Mammary epithelial cell (primary cell): ENCODE measurements at regions not wholly inside any gene's neighbourhood (a gene's known extent, or its start where the extent isn't known, plus 50 kb on each side); places are given as distances from the start of the nearest gene placed in this dataset.

Experiments used
- EZH2 ChIP-seq: IDR thresholded peaks from 2 replicates; pipeline ENCODE4 v1.6.1; 2012; ENCODE audit warnings: low read length, inconsistent platforms, borderline replicate concordance
- TF ChIP-seq, protein P1 (sequence below), 2 donors: IDR thresholded peaks in 1 of 2; conservative IDR thresholded peaks in 1 of 2; 2 replicates each; pipeline ENCODE4 v1.5.1; 2011 to 2012; ENCODE audit warnings: inconsistent platforms in 2 of 2, low read length in 2 of 2, mild to moderate bottlenecking in 2 of 2, control low read depth in 1 of 2, low read depth in 1 of 2; ENCODE audit not compliant: insufficient read depth in 1 of 2; ENCODE audit errors: extremely low read depth in 1 of 2

DNA sequence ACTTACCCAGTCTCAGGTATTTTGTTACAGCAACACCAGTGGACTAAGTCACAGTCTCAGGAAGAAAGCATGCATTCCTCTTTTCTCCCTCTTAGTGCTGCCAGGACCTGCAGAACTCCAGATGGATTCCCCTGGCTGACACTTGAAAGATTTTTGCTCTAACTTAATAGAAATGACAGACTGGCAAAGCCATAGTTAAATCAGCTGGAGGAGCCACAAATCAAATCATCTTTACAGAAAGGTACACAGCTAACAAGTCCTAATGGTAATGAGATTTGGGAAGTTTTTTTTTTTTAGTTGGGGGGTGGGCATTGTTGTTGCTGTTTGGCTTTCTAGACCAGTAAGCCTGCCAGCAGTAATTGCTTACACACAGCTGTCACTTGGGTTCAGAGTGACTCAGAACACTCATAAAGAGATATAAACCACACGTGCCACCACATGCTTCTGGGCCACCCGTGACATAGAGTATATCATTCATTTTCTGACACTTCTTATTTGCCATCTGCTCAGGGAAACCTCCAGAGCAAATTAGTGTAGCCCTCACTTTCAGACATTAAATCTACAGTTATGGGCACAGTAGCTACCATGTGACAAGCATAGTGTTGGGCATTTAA is 72.4 kb downstream of the FH start:
- TF ChIP-seq, protein P1, sequence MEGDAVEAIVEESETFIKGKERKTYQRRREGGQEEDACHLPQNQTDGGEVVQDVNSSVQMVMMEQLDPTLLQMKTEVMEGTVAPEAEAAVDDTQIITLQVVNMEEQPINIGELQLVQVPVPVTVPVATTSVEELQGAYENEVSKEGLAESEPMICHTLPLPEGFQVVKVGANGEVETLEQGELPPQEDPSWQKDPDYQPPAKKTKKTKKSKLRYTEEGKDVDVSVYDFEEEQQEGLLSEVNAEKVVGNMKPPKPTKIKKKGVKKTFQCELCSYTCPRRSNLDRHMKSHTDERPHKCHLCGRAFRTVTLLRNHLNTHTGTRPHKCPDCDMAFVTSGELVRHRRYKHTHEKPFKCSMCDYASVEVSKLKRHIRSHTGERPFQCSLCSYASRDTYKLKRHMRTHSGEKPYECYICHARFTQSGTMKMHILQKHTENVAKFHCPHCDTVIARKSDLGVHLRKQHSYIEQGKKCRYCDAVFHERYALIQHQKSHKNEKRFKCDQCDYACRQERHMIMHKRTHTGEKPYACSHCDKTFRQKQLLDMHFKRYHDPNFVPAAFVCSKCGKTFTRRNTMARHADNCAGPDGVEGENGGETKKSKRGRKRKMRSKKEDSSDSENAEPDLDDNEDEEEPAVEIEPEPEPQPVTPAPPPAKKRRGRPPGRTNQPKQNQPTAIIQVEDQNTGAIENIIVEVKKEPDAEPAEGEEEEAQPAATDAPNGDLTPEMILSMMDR (conservative IDR thresholded peaks at IDR 0.05 in 1 of 2, IDR thresholded peaks at IDR 0.05 in 1 of 2; ENCODE audit: extremely low read depth in 1 of 2, insufficient read depth in 1 of 2, low read depth in 1 of 2, low read length in 2 of 2): no peak
- TF ChIP-seq EZH2: no peak
